Aorta (tissue), 5 donors: ENCODE measurements at regions not wholly inside any gene's neighbourhood (a gene's known extent, or its start where the extent isn't known, plus 50 kb on each side); places are given as distances from the start of the nearest gene placed in this dataset.

ENCODE experiments used
- ATAC-seq: fragments of 200-7000 bp; cut with Tn5 transposase; one replicate; pipeline ENCODE4 v1.9.1; 2022; ENCODE audit warnings: moderate library complexity; ENCODE audit not compliant: low FRiP score
- DNase-seq, 2 donors: peaks; one replicate each; pipeline ENCODE4 v3.0.0-alpha.2; 2020
- H3K27ac ChIP-seq, 2 donors: one replicate each; pipeline ENCODE4 v1.5.1; 2013; ENCODE audit warnings: low read length in 2 of 2, mild to moderate bottlenecking in 2 of 2, moderate library complexity in 2 of 2, control low read depth in 1 of 2, inconsistent platforms in 1 of 2, low read depth in 1 of 2
- H3K27me3 ChIP-seq, 2 donors: one replicate each; pipeline ENCODE4 v1.6.1; 2013; ENCODE audit warnings: control low read depth in 1 of 2, low read length in 1 of 2, mild to moderate bottlenecking in 1 of 2, moderate library complexity in 1 of 2; ENCODE audit not compliant: insufficient read depth in 2 of 2, control insufficient read depth in 1 of 2
- H3K36me3 ChIP-seq, 2 donors: one replicate each; pipeline ENCODE4 v1.6.1; 2013; ENCODE audit warnings: control low read depth in 1 of 2, low read length in 1 of 2, mild to moderate bottlenecking in 1 of 2; ENCODE audit not compliant: insufficient read depth in 2 of 2, control insufficient read depth in 1 of 2
- H3K4me1 ChIP-seq, 2 donors: one replicate each; pipeline ENCODE4 v1.6.1; 2013; ENCODE audit warnings: low read length in 2 of 2, control low read depth in 1 of 2, mild to moderate bottlenecking in 1 of 2, moderate library complexity in 1 of 2; ENCODE audit not compliant: insufficient read depth in 2 of 2, control insufficient read depth in 1 of 2
- H3K4me3 ChIP-seq, 2 donors: one replicate each; pipeline ENCODE4 v1.5.1; 2013; ENCODE audit warnings: low read length in 2 of 2, control low read depth in 1 of 2, mild to moderate bottlenecking in 1 of 2
- H3K9me3 ChIP-seq: one replicate; pipeline ENCODE4 v1.6.1; 2013; ENCODE audit warnings: mild to moderate bottlenecking, low read length; ENCODE audit not compliant: control insufficient read depth
- WGBS, 2 donors: extraction: QIAGEN DNeasy Blood & Tissue Kit; methylation state at CpG; one replicate each; pipeline ENCODE4 v1.1.7; 2013; 5-methylcytosine and 5-hydroxymethylcytosine counted together
- intact Hi-C, 2 donors: fragments of 100-400 bp; cut with DNase I; formaldehyde crosslinking; loops; one replicate each; pipeline versions ENCODE4 v1.14.2 to v1.15.0; 2022
- donor health status: healthy with polysubstance abuse.
- donor health status: Bipolar disorder and iron deficiency.
- donor health status: DM: no; HTN: no; CAD: no.
- donor health status: DM: no; HTN: no; CAD: no.
- donor health status: DM: yes; HTN: yes; CAD: no.

- Histone ChIP-seq H3K9me3 (no peaks in the 10 kb centered on the region), H3K4me3 (no peak overlapping the region), H3K27me3 (no peaks in the 10 kb centered on the region), H3K4me1 (peaks cover 6 to 7% of the 10 kb centered on the region in 2 donors), H3K27ac (peak overlapping the region in 1 of 2 donors; percentile 78), H3K36me3 (no peaks in the 10 kb centered on the region)
- ATAC-seq (no peak), DNase-seq (no peak)
- WGBS, 2 donors, result 84 to 88% methylated on average over 2 of the region's 2 CpGs
- intact Hi-C loops, result no loop called here
Observed at GRCh38 chr2:38509947-38510326, 92.8 kb downstream of the HNRNPLL start.

- WGBS, 2 donors, result 22 to 25% methylated on average over 5 of the region's 5 CpGs
- H3K9me3 ChIP-seq, result no peaks in the 10 kb centered on the region
- no peak overlapping the region for H3K4me3 ChIP-seq
- intact Hi-C loops, result no loop called here
- peak; percentile 6 for ATAC-seq
- DNase-seq, result no peak
- H3K36me3 ChIP-seq, result no peaks in the 10 kb centered on the region
- H3K4me1 ChIP-seq, result peaks cover 4 to 6% of the 10 kb centered on the region in 2 donors
- H3K27me3 ChIP-seq, result no peaks in the 10 kb centered on the region
- H3K27ac ChIP-seq, result peak overlapping the region in 1 of 2 donors; percentile 78
Observed at GRCh38 chr2:38509314-38509946, 93.3 kb downstream of the HNRNPLL start.

GRCh38 chr2:38508311-38509039, 94.3 kb downstream of the HNRNPLL start:
- peak; percentile 88 to 92 for DNase-seq
- whole genome bisulfite sequencing, 2 donors, result 42 to 50% methylated on average over 10 of the region's 10 CpGs
- Histone ChIP-seq H3K27me3 (no peaks in the 10 kb centered on the region), H3K4me1 (peaks cover 4 to 6% of the 10 kb centered on the region in 2 donors), H3K9me3 (no peaks in the 10 kb centered on the region), H3K27ac (peak overlapping the region in 1 of 2 donors; percentile 52), H3K4me3 (no peak overlapping the region), H3K36me3 (no peaks in the 10 kb centered on the region)
- ATAC-seq, result peak; percentile 58
- intact Hi-C loops, result no loop called here

- Histone ChIP-seq H3K36me3 (no peaks in the 10 kb centered on the region), H3K9me3 (no peaks in the 10 kb centered on the region), H3K27ac (no peak overlapping the region), H3K4me1 (peaks cover 4 to 6% of the 10 kb centered on the region in 2 donors), H3K4me3 (no peak overlapping the region), H3K27me3 (no peaks in the 10 kb centered on the region)
- 94 to 100% methylated on average over 1 of the region's 1 CpG for WGBS, 2 donors
- DNase-seq (no peak), ATAC-seq (no peak)
- intact Hi-C loops, result no loop called here
Observed at GRCh38 chr2:38507712-38508111, 95.0 kb downstream of the HNRNPLL start.

- no peak overlapping the region for H3K4me3 ChIP-seq
- DNase-seq (peak; percentile 71 to 75), ATAC-seq (peak; percentile 88)
- 22 to 25% methylated on average over 3 of the region's 3 CpGs for WGBS, 2 donors
- peak overlapping the region in 1 of 2 donors; percentile 36 for H3K27ac ChIP-seq
- H3K27me3 ChIP-seq, result no peaks in the 10 kb centered on the region
- intact Hi-C loops, result no loop called here
- no peaks in the 10 kb centered on the region for H3K36me3 ChIP-seq
- peaks cover 4 to 6% of the 10 kb centered on the region in 2 donors for H3K4me1 ChIP-seq
- peaks cover 4% of the 10 kb centered on the region for H3K9me3 ChIP-seq
Observed at GRCh38 chr2:38505779-38506178, 96.9 kb downstream of the HNRNPLL start.

GRCh38 chr2:38504169-38504568, 98.6 kb downstream of the HNRNPLL start:
- DNase-seq (peak in 1 of 2 donors; percentile 51), ATAC-seq (no peak)
- Histone ChIP-seq H3K4me3 (no peak overlapping the region), H3K27ac (no peak overlapping the region), H3K36me3 (no peaks in the 10 kb centered on the region), H3K27me3 (no peaks in the 10 kb centered on the region), H3K4me1 (peaks cover 0 to 2% of the 10 kb centered on the region in 2 donors), H3K9me3 (peaks cover 4% of the 10 kb centered on the region)
- 86 to 90% methylated on average over 3 of the region's 3 CpGs for WGBS, 2 donors
- intact Hi-C loops, result no loop called here

- DNase-seq (no peak), ATAC-seq (no peak)
- Histone ChIP-seq H3K4me3 (no peak overlapping the region), H3K9me3 (peaks cover 4% of the 10 kb centered on the region), H3K27me3 (no peaks in the 10 kb centered on the region), H3K36me3 (no peaks in the 10 kb centered on the region), H3K27ac (no peak overlapping the region), H3K4me1 (peaks cover 0 to 2% of the 10 kb centered on the region in 2 donors)
- WGBS, 2 donors, result 93 to 96% methylated on average over 1 of the region's 1 CpG
- intact Hi-C loops, result no loop called here
Observed at GRCh38 chr2:38502107-38502506, 100.6 kb downstream of the HNRNPLL start.

GRCh38 chr2:38500283-38500634, 102.5 kb downstream of the HNRNPLL start:
- DNase-seq (peak in 1 of 2 donors; percentile 36), ATAC-seq (no peak)
- H3K27me3 ChIP-seq, result no peaks in the 10 kb centered on the region
- peak overlapping the region in 1 of 2 donors; percentile 48 for H3K27ac ChIP-seq
- 83 to 84% methylated on average over 12 of the region's 12 CpGs for WGBS, 2 donors
- no peaks in the 10 kb centered on the region for H3K36me3 ChIP-seq
- no peak overlapping the region for H3K4me3 ChIP-seq
- intact Hi-C loops, result no loop called here
- peaks cover 0 to 2% of the 10 kb centered on the region in 2 donors for H3K4me1 ChIP-seq
- peaks cover 4% of the 10 kb centered on the region for H3K9me3 ChIP-seq
